ENCODE measurements at regions not wholly inside any gene's neighbourhood (a gene's known extent, or its start where the extent isn't known, plus 50 kb on each side); places are given as distances from the start of the nearest gene placed in this dataset.

DNA sequence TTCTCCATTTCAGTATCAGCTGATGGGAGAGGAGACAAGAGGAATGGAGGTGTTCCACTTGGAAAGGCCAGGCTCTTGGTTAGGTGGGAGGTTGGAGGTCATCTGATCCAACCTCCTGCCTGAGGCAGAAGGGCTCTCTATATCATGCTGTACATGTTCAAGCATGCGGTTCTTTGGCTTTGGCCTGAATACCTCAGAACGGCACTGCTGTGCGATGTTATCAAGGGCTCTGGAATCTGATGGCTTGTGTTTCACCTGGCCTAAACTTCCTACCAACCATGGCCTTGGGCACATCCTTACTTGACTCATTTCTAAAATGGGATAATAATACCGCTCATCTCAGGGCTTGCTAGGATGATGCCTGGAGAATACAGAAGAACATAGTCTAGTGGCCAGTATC is 90.1 kb upstream of the FAM169A start:
- H3K9me3 ChIP-seq, result no peaks in the 10 kb centered on the region
- DNase-seq (ENCODE audit: low spot score), result no peak
- H3K36me3 ChIP-seq, result no peaks in the 10 kb centered on the region
- 45% methylated on average over 4 of the region's 4 CpGs for WGBS
- H3K27me3 ChIP-seq (replicated peaks; ENCODE audit: insufficient read depth), result no peaks in the 10 kb centered on the region
- no peaks in the 10 kb centered on the region for H3K4me1 ChIP-seq (replicated peaks)
- no peak overlapping the region for H3K4me3 ChIP-seq
- intact Hi-C loops (cut with DNase I), result no loop called here
- no peak overlapping the region for H3K27ac ChIP-seq
- TF ChIP-seq, protein P1, sequence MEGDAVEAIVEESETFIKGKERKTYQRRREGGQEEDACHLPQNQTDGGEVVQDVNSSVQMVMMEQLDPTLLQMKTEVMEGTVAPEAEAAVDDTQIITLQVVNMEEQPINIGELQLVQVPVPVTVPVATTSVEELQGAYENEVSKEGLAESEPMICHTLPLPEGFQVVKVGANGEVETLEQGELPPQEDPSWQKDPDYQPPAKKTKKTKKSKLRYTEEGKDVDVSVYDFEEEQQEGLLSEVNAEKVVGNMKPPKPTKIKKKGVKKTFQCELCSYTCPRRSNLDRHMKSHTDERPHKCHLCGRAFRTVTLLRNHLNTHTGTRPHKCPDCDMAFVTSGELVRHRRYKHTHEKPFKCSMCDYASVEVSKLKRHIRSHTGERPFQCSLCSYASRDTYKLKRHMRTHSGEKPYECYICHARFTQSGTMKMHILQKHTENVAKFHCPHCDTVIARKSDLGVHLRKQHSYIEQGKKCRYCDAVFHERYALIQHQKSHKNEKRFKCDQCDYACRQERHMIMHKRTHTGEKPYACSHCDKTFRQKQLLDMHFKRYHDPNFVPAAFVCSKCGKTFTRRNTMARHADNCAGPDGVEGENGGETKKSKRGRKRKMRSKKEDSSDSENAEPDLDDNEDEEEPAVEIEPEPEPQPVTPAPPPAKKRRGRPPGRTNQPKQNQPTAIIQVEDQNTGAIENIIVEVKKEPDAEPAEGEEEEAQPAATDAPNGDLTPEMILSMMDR (IDR thresholded peaks at IDR 0.05), result no peak
- TF ChIP-seq POLR2AphosphoS5 (IDR thresholded peaks at IDR 0.05) (no peak), POLR2A (IDR thresholded peaks at IDR 0.05) (no peak)

- Histone ChIP-seq H3K9me3 (no peaks in the 10 kb centered on the region), H3K27me3 (replicated peaks; ENCODE audit: insufficient read depth) (no peaks in the 10 kb centered on the region), H3K36me3 (no peaks in the 10 kb centered on the region), H3K4me3 (no peak overlapping the region), H3K27ac (no peak overlapping the region), H3K4me1 (replicated peaks) (no peaks in the 10 kb centered on the region)
- WGBS, result 43% methylated on average over 3 of the region's 3 CpGs
- no peak for TF ChIP-seq POLR2A (IDR thresholded peaks at IDR 0.05)
- no peak for TF ChIP-seq POLR2AphosphoS5 (IDR thresholded peaks at IDR 0.05)
- intact Hi-C loops (cut with DNase I), result no loop called here
- no peak for DNase-seq (ENCODE audit: low spot score)
Observed at GRCh38 chr5:74954919-74955318, 88.7 kb upstream of the FAM169A start.

DNA sequence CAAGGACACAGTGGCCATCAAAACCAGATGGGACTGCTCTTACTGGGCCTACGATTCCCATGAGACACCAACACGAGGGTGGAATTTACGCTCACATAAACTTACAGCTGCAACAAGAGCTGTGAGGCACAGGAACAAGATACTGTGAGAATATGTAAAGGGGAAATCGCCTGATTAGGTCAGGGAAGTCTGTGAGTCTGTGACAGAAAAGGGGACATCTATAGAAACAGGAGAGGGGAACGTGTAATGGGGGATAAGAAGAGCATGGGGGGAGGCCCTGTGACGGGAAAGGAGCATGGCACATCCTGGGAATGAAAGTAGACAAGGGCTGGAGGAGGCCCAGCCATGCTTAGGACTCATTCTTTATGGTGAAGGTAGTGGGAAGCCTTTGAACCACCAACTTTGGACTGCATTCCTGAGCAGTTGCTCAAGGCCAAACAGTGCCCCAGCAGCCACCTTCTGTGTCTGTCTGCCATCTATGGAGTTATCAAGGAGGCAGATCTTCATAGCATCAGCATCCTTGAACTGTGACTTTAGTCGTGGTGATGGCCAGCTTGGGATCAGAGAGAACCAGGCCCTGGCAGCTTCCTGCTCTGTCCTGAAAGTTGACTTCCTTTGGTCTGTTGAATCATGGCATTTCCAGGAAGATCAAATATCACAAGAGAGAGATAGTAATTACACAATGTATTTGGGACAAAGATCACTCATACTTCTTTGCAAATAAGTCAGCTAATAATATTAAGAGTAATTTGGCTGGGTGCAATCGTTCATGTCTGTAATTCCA is 87.9 kb upstream of the FAM169A start:
- H3K9me3 ChIP-seq, result no peaks in the 10 kb centered on the region
- no peak overlapping the region for H3K4me3 ChIP-seq
- TF ChIP-seq POLR2A (IDR thresholded peaks at IDR 0.05) (no peak), POLR2AphosphoS5 (IDR thresholded peaks at IDR 0.05) (no peak)
- TF ChIP-seq, protein P1 (IDR thresholded peaks at IDR 0.05), result no peak
- no peak overlapping the region for H3K27ac ChIP-seq
- WGBS, result 67% methylated on average over 8 of the region's 8 CpGs
- H3K27me3 ChIP-seq (replicated peaks; ENCODE audit: insufficient read depth), result no peaks in the 10 kb centered on the region
- DNase-seq (ENCODE audit: low spot score), result no peak
- no peaks in the 10 kb centered on the region for H3K4me1 ChIP-seq (replicated peaks)
- intact Hi-C loops (cut with DNase I), result no loop called here
- H3K36me3 ChIP-seq, result no peaks in the 10 kb centered on the region

GRCh38 chr5:74953554-74953936 is 87.4 kb upstream of the FAM169A start:
- H3K4me1 ChIP-seq (replicated peaks), result no peaks in the 10 kb centered on the region
- no peak overlapping the region for H3K27ac ChIP-seq
- no peak for DNase-seq (ENCODE audit: low spot score)
- no peak for TF ChIP-seq POLR2A (IDR thresholded peaks at IDR 0.05)
- 97% methylated on average over 5 of the region's 5 CpGs for WGBS
- intact Hi-C loops (cut with DNase I), result no loop called here
- H3K36me3 ChIP-seq, result no peaks in the 10 kb centered on the region
- no peaks in the 10 kb centered on the region for H3K27me3 ChIP-seq (replicated peaks; ENCODE audit: insufficient read depth)
- no peaks in the 10 kb centered on the region for H3K9me3 ChIP-seq
- no peak overlapping the region for H3K4me3 ChIP-seq

- WGBS, result 46% methylated on average over 4 of the region's 4 CpGs
- Histone ChIP-seq H3K36me3 (no peaks in the 10 kb centered on the region), H3K4me1 (replicated peaks) (no peaks in the 10 kb centered on the region), H3K27ac (no peak overlapping the region), H3K9me3 (no peaks in the 10 kb centered on the region), H3K27me3 (replicated peaks; ENCODE audit: insufficient read depth) (no peaks in the 10 kb centered on the region), H3K4me3 (no peak overlapping the region)
- no peak for DNase-seq (ENCODE audit: low spot score)
- TF ChIP-seq POLR2AphosphoS5 (IDR thresholded peaks at IDR 0.05) (no peak), POLR2A (IDR thresholded peaks at IDR 0.05) (no peak)
- TF ChIP-seq, protein P1 (IDR thresholded peaks at IDR 0.05), result no peak
- intact Hi-C loops (cut with DNase I), result no loop called here
Observed at GRCh38 chr5:74952406-74952805, 86.2 kb upstream of the FAM169A start.

- Histone ChIP-seq H3K4me1 (replicated peaks) (no peaks in the 10 kb centered on the region), H3K9me3 (no peaks in the 10 kb centered on the region), H3K27me3 (replicated peaks; ENCODE audit: insufficient read depth) (no peaks in the 10 kb centered on the region), H3K4me3 (no peak overlapping the region), H3K27ac (no peak overlapping the region), H3K36me3 (no peaks in the 10 kb centered on the region)
- TF ChIP-seq POLR2A (IDR thresholded peaks at IDR 0.05) (no peak), POLR2AphosphoS5 (IDR thresholded peaks at IDR 0.05) (no peak)
- TF ChIP-seq, protein P1 (IDR thresholded peaks at IDR 0.05), result no peak
- DNase-seq (ENCODE audit: low spot score), result no peak
- intact Hi-C loops (cut with DNase I), result no loop called here
Observed at GRCh38 chr5:74951865-74952264, 85.7 kb upstream of the FAM169A start.
